ENCODE measurements at regions not wholly inside any gene's neighbourhood (a gene's known extent, or its start where the extent isn't known, plus 50 kb on each side); places are given as distances from the start of the nearest gene placed in this dataset.

- Mint-ChIP-seq H3K4me3 (no peak overlapping the region), H3K36me3 (ENCODE audit: low read depth) (peaks cover 7% of the 10 kb centered on the region), H3K9me3 (peaks cover 27% of the 10 kb centered on the region), H3K27me3 (ENCODE audit: low read depth, poor library complexity) (no peaks in the 10 kb centered on the region), H3K4me1 (no peaks in the 10 kb centered on the region), H3K27ac (no peak overlapping the region)
- DNase-seq = no peak
- TF ChIP-seq, protein P1, sequence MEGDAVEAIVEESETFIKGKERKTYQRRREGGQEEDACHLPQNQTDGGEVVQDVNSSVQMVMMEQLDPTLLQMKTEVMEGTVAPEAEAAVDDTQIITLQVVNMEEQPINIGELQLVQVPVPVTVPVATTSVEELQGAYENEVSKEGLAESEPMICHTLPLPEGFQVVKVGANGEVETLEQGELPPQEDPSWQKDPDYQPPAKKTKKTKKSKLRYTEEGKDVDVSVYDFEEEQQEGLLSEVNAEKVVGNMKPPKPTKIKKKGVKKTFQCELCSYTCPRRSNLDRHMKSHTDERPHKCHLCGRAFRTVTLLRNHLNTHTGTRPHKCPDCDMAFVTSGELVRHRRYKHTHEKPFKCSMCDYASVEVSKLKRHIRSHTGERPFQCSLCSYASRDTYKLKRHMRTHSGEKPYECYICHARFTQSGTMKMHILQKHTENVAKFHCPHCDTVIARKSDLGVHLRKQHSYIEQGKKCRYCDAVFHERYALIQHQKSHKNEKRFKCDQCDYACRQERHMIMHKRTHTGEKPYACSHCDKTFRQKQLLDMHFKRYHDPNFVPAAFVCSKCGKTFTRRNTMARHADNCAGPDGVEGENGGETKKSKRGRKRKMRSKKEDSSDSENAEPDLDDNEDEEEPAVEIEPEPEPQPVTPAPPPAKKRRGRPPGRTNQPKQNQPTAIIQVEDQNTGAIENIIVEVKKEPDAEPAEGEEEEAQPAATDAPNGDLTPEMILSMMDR (IDR thresholded peaks at IDR 0.05) = no peak
Measured at GRCh38 chr9:82295181-82295580, 306.6 kb downstream of the SPATA31D1 start.

- DNase-seq = no peak
- H3K27ac Mint-ChIP-seq = no peak overlapping the region
- H3K36me3 Mint-ChIP-seq (ENCODE audit: low read depth) = peaks cover 13% of the 10 kb centered on the region
- H3K27me3 Mint-ChIP-seq (ENCODE audit: low read depth, poor library complexity) = no peaks in the 10 kb centered on the region
- H3K9me3 Mint-ChIP-seq = peaks cover 28% of the 10 kb centered on the region
- peaks cover 10% of the 10 kb centered on the region for H3K4me1 Mint-ChIP-seq
- TF ChIP-seq, protein P1 (IDR thresholded peaks at IDR 0.05) = no peak
- H3K4me3 Mint-ChIP-seq = no peak overlapping the region
Measured at GRCh38 chr9:82299870-82300269, 311.3 kb downstream of the SPATA31D1 start.

DNA sequence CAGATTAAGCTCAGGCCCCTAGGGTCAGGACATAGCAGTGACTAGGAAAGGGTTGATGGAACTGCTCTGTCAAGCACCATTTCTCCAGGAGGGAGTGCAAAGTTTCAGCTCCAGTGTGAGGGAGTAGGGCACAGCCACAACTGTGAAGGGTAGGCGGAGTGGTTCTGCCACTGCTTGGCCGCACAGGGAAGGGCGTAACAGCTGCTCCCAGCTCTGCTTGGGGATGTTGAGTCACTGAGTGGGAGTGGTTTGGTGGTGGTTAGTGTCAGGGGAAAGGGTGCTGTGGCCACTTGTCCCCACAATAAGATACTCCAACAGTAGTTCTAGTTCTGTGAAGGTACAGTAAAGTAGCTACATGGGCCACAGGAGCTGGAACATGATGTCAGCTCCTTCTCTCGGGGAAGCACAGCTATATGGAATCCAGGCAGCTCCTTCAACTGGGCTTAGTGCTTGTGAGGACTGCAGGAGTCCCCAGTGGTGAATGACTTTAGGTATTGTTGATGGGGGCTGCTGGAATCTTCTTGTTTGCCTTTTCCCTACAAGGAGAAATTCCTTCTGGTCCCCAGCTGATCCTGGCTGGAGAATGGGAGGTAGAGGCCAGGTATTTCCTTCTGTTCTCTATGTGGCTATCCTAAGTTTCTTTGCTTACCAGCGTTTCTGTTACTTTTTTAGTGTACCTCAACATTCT is 314.5 kb downstream of the SPATA31D1 start:
- H3K9me3 Mint-ChIP-seq = peaks cover 28% of the 10 kb centered on the region
- H3K36me3 Mint-ChIP-seq (ENCODE audit: low read depth) = peaks cover 13% of the 10 kb centered on the region
- TF ChIP-seq, protein P1 (IDR thresholded peaks at IDR 0.05) = no peak
- no peak overlapping the region for H3K4me3 Mint-ChIP-seq
- no peak for DNase-seq
- peaks cover 10% of the 10 kb centered on the region for H3K4me1 Mint-ChIP-seq
- H3K27me3 Mint-ChIP-seq (ENCODE audit: low read depth, poor library complexity) = no peaks in the 10 kb centered on the region
- peak overlapping the region; percentile 65 for H3K27ac Mint-ChIP-seq

- Mint-ChIP-seq H3K4me3 (no peak overlapping the region), H3K27ac (no peak overlapping the region), H3K4me1 (no peaks in the 10 kb centered on the region), H3K27me3 (ENCODE audit: low read depth, poor library complexity) (no peaks in the 10 kb centered on the region), H3K9me3 (peaks cover 9% of the 10 kb centered on the region), H3K36me3 (ENCODE audit: low read depth) (no peaks in the 10 kb centered on the region)
- DNase-seq = no peak
- TF ChIP-seq, protein P1 (IDR thresholded peaks at IDR 0.05) = no peak
Measured at GRCh38 chr9:82308836-82309235, 320.3 kb downstream of the SPATA31D1 start.

DNA sequence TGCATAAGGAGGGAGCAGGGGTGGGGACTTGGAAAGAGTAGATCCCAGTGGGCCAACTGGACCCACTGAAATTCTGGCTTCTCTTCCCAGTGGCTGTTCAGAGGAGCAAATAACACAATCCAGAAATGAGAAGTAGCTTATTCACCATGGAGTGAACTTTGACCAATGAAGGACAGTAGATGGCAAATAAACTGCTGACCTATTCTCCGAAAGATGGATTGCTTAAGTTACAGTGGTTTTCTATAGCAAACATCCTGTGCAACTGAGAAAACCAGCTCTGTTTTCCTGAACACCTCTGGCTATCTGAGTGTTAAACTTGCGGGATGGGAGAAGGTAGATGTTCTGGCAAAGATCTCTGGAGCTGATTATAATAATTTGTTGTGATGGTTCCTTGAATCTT is 325.1 kb downstream of the SPATA31D1 start:
- Mint-ChIP-seq H3K9me3 (peaks cover 9% of the 10 kb centered on the region), H3K27me3 (ENCODE audit: low read depth, poor library complexity) (no peaks in the 10 kb centered on the region), H3K4me1 (no peaks in the 10 kb centered on the region), H3K27ac (no peak overlapping the region), H3K4me3 (no peak overlapping the region), H3K36me3 (ENCODE audit: low read depth) (no peaks in the 10 kb centered on the region)
- TF ChIP-seq, protein P1 (IDR thresholded peaks at IDR 0.05) = no peak
- no peak for DNase-seq

- Mint-ChIP-seq H3K9me3 (peaks cover 37% of the 10 kb centered on the region), H3K4me1 (no peaks in the 10 kb centered on the region), H3K36me3 (ENCODE audit: low read depth) (peaks cover 6% of the 10 kb centered on the region), H3K27ac (no peak overlapping the region), H3K27me3 (ENCODE audit: low read depth, poor library complexity) (peaks cover 5% of the 10 kb centered on the region), H3K4me3 (no peak overlapping the region)
- TF ChIP-seq, protein P1 (IDR thresholded peaks at IDR 0.05) = no peak
- DNase-seq = no peak
Measured at GRCh38 chr9:82320566-82320965, 332.0 kb downstream of the SPATA31D1 start.
